GM19099 (cell line): ENCODE measurements at regions not wholly inside any gene's neighbourhood (a gene's known extent, or its start where the extent isn't known, plus 50 kb on each side); places are given as distances from the start of the nearest gene placed in this dataset.

ENCODE experiments used
- POLR2A ChIP-seq: IDR thresholded peaks from 3 replicates; pipeline ENCODE4 v1.6.1; 2011; ENCODE audit warnings: low read depth; ENCODE audit not compliant: insufficient read length; ENCODE audit errors: extremely low read depth

DNA sequence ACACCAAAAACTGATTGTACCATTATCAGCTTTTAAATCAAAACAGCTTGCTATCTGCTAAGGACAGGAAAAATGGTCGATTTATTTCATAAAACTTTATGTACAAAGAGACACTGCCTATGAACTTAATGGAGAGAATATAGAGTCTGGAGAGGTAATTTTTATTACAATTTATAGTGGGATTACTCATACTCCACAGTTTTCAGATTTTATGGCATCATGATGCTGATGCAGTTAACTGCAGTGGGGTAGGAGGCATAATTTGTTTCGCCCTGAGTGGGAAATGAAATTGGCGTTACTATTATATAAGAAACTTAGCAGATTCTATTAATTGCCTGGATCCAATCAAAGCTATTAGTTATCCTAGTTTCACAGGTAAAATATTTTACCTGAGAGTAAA lies 301.4 kb downstream of the KLF12 start:
- no peak for TF ChIP-seq POLR2A

DNA sequence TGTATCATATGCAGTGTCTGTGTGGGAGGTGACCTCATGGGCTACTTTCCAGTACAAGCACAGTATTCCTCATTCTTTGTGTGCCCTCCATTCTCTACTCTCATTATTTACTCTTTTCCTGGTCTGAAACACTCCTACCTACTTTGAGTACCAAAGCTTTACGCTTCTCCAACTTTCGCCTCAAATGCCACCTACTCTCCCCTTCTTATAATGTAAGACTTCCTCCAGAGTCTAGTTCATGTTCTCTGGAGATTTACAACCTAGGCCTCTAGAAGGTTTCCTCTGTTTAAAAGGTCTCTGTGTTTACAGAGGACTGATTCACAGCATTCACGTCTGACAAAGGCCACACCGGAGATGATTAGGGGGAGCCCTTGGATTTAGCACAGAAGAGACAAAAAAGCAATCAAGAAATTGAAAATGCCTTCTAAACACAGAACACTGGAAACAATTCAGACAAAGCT lies 302.0 kb downstream of the KLF12 start:
- TF ChIP-seq POLR2A, result no peak

DNA sequence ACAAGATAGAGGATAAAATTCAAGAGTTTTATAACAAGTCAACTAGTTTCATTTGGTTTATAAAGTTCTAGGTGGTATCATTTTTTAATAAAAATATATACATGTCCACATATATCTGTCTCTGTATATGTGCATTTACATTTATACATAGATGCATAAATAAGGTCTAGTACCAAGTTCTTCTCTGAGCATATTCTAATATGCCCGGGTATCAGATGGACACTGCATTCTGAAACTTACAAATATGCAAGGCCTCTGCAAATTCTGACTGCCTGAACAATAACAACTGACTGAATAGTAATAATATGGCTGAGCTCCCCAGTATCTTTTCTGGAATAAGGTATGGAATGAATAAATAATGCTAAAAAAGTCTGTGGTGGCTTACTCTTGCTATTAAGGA lies 304.8 kb downstream of the KLF12 start:
- TF ChIP-seq POLR2A, result no peak

DNA sequence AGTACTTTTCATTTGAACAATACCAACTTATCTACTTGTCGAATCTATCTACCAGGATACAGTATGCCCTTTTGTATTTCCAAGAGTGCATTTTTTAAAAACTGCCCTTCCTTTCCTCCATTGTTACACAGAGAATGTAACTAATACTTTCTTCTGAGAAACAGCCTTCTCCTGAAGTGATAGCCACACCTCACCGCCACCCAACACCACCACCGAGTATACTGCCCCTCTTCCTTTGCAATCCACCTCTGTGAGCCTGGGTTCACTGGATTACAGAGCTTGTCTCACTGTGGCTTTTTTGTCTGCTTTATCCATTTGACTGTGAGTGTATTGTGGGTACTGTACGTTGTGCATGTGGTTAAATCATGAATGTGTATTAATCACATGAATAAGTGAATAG lies 305.4 kb downstream of the KLF12 start:
- TF ChIP-seq POLR2A, result no peak

DNA sequence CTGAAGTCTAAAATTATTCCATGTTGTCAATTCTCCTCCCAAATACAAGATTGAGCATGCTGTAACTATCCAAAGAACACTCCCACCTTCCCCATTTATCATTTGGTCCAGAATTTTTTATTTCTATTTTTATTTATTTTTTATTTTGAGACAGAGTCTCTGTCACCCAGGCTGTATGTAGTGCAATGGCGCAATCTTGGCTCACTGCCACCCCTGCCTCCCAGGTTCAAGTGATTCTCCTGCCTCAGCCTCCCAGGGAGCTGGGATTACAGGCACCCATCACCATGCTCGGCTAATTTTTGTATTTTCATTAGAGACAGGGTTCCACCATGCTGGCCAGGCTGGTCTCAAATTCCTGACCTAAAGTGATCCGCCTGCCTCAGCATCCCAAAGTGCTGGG lies 306.8 kb downstream of the KLF12 start:
- no peak for TF ChIP-seq POLR2A

DNA sequence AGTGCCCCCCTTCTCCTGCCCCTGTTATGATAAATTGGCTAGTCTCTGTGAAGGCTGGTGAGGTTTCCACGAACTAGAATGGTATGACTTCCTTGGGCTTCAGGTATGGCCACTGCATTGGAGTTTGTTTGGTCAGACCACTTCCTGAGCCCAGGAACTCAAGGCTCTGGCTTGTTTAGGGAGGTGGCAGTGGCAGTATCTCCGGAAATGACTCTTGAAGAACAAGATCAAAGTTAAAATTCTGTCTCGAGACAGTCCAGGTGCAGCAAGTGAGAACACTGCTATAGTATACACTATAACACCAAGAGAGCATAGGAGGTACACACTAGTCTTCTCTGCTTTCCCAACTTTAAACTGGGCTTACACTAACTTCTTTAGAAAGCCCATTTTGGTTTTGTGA lies 309.1 kb downstream of the KLF12 start:
- no peak for TF ChIP-seq POLR2A

DNA sequence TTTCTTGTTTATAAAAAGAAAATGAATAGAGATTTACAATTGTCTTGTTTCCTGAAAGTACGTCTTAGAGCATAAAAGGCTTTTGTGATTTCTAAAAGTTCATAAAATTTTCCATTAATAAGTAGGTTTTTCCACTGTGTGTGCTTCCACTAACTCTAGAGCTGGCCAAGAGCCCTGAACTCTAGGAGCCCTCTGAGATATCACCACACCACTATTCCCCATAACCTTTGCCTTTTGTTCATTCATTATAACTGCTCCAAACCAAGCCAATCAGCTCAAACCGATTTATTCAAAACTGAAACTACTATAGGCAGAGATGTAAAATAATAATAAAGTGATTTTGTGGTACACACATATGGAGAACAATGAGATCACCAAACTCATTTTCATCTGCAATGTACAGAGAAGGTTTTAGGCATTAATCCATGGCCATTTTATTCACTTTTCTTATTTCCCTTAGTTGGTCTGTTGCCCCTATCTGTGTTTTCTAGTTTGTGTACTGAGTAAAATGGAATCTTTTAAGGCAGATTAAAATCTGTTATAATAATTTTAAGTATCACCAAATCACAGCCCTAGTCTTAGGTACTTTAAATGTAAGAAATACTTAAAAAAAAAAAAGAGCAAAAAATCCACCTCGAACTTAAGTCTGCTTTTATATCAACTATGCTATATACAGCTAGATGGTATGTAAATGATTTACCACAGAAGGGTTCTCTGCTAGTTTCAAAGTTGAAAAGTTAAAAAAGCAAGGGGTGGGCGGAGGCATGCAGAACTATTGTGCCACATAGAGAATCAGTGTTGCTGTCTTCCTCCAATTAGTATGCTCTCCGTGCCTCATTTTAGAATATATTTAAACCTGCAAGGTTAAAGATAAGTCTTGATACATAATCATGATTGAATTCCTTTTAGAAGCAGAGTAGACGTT lies 311.3 kb downstream of the KLF12 start:
- TF ChIP-seq POLR2A, result no peak

DNA sequence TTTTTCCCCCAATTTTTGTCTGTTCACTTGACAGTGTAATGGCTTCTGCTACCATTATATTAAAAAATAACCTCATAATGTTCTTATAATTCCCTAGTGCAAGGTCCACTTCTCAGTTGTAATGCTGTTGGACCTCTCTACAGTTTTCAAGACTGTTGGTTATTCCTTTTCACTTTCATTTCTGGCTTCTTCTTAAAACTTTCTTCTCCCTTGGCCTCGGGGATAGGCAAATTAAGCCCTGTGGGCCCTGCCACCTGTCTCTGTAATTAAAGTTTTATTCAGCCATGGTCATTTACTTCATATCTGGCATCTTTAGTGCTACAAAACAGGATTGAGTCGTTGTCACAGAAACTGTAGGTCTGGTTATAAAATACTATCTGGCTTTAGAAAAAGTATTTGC lies 313.5 kb downstream of the KLF12 start:
- no peak for TF ChIP-seq POLR2A

DNA sequence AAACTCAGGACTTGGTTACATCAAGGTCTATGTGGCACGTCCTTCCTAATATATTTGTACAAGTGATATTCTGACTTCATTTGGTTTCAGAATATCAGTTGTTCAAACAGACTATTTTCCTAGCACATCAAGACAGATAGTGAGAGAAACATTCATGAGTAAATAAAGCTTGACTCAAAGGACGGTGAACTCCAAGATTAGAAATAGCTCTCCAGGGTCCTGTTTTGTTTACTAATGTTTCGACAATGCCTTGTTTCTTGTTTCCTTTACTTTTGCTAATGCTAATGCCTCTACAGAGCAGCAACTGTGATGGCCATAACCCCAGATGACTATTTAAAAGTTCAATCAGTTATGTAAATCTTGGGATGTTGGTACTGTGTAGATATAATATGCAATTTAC lies 313.9 kb downstream of the KLF12 start:
- no peak for TF ChIP-seq POLR2A

DNA sequence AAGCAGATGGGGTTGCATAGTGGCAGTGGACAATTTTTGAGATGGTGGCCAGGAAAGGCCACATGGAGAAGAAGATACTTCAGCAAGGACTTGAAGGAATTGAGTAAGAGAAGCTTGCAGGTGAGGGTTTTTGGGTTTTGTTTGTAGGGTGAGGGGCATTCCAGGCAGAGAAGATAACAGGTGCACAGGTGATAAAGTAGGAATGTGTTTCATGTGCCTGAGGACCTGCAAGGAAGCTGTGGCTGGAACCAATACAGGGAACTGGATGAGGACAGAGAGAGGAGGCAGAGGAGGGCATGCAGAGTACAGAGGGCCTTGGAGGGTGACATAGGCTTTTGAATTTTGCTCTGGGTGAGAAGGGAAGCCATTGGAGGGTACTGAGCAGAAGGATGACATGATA lies 314.5 kb downstream of the KLF12 start:
- no peak for TF ChIP-seq POLR2A

DNA sequence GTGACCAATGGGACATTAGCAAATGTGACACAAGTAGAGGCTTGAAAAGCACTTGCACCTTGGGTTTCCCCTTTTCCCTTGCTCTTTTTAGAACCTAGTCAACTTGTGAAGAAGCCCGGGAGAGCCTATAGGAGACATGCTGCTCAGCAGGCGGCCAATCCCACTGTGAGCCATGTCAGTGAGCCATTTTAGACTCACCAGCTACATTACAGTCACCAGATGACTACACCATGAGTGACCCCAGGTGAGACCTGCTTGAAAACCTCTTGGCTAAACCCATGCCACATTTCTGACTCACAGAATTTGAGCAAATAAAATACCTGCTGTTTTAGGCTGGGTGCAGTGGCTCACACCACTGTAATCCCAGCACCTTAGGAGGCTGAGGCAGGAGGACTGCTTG lies 317.5 kb downstream of the KLF12 start:
- no peak for TF ChIP-seq POLR2A

DNA sequence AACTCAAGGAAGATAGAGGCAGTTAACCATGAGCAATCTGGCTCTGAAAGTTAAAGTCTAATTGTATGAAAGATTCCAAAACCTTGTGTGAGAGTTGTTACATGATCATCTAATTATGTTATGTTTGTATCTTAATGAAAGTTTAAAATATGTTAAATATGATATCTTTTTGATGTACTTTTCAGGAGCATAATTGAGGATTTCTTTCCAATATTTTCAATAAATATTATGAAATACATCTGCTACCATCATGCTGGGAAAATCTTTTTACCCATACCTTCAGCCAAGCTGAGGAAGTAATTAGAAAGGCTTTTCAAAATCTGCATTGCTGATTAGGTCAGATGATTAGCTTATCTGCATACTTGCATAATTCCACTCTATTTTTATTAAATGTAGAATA lies 318.4 kb downstream of the KLF12 start:
- no peak for TF ChIP-seq POLR2A

DNA sequence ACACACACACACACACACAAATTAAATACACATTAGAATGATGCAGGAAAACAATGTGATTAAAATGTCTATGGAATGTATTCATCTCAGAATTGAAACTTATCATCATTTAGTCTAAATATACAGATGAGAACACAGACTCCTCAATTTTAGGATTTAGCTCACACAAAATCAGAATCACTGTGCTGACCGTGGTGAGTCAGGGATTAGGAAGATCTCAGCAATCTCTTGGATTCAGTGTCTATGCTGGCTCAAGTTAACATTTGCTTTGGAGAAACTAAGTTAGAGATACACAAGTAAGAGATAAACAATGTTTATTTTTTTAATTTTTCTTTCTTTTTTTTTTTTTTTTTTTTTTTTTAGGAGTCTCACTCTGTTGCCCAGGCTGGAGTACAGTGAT lies 323.6 kb downstream of the KLF12 start:
- TF ChIP-seq POLR2A, result no peak

DNA sequence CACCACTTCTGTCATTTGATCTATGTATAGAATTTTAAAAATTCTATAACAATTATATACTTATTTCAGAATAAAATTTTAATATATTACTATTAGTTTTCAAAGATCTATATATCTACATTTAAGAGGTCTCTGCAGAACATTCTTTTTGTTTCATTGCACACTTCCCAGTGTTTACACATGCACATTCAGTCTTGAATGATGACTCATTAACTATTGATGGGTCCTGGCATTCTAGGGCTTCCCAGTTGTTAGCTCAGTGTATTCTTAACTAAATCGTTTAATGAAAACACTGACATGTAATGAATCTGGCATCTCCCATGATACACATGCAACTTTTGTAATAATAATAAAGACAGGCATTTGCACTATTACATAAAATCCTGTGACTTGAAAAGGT lies 324.6 kb downstream of the KLF12 start:
- no peak for TF ChIP-seq POLR2A

DNA sequence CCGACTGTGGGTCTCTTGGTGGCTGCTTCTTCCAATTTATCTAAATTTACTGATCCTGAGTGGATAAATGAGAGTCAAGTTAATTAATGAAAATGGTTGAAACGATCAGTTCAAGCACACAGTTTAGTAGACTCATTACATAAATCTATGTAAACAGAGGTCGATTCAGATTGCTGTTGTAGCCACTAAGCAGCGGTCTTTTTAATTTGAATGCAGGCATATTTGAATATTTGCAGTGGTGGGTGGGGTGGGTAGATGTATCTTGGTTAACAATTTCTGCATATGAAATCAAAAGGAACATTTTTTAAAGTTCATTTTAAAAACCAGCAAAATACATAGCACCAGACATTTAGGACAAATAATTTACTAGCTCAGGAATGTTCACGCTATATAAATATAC lies 325.9 kb downstream of the KLF12 start:
- no peak for TF ChIP-seq POLR2A

DNA sequence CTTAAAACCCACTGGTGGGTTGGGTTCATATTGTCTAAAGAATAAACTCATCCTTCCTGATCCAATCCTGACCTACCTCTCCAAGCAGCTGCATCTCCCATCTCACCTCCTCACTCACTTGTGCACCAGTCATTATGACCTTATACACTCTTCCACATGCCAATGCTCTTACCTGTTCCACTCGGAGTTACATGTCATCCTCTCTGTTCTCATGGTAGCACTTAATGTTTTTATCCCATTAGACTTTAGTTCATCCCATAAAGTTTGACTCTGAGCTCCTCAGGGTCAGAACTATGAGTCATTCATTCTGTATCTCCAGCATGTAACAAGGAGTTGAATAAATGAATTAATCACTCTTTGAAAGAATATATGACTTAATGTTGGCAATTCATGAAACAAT lies 330.2 kb downstream of the KLF12 start:
- TF ChIP-seq POLR2A, result no peak

DNA sequence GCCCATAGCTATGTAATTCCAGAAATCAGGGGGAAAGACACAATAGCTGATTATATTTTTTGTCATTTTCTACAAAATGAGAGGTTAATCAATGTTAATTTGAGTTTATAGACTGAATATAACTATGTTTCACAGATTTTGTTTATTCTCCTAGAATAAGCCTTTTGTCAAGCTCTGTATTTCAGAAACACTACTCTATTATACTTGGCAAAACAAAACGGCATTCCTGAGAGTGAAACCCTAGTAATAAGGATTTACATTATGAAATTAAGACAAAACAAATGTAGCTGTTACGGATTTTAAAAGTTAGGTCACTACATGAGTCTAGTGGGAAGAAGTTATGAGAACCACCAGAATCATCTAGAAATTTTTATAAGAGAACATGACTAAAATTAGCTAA lies 334.2 kb downstream of the KLF12 start:
- no peak for TF ChIP-seq POLR2A
